Duodenal mucosa (tissue), 2 donors: ENCODE measurements at regions not wholly inside any gene's neighbourhood (a gene's known extent, or its start where the extent isn't known, plus 50 kb on each side); places are given as distances from the start of the nearest gene placed in this dataset.
"Not testable (repeated sequence)": the region's sequence is repeated elsewhere in the genome, so short reads cannot be mapped to it uniquely, and the experiment has no call there.

Experiments
- H3K27ac ChIP-seq: one replicate; pipeline ENCODE4 v1.7.0; 2013; ENCODE audit warnings: low read depth, low read length
- H3K27me3 ChIP-seq, 2 donors: one replicate each; pipeline ENCODE4 v1.7.0; 2013; ENCODE audit warnings: low read length in 2 of 2, control low read depth in 1 of 2; ENCODE audit not compliant: insufficient read depth in 2 of 2, control insufficient read depth in 1 of 2
- H3K36me3 ChIP-seq, 2 donors: one replicate each; pipeline ENCODE4 v1.7.0; 2013; ENCODE audit warnings: low read length in 2 of 2, control low read depth in 1 of 2; ENCODE audit not compliant: insufficient read depth in 2 of 2, control insufficient read depth in 1 of 2
- H3K4me1 ChIP-seq, 2 donors: one replicate each; pipeline ENCODE4 v1.7.0; 2013; ENCODE audit warnings: low read length in 2 of 2, control low read depth in 1 of 2; ENCODE audit not compliant: insufficient read depth in 2 of 2, control insufficient read depth in 1 of 2
- H3K4me3 ChIP-seq, 2 donors: one replicate each; pipeline ENCODE4 v1.7.0; 2013; ENCODE audit warnings: low read length in 2 of 2, low read depth in 1 of 2
- H3K9ac ChIP-seq, 2 donors: one replicate each; pipeline ENCODE4 v1.7.0; 2013; ENCODE audit warnings: low read length in 2 of 2, low read depth in 1 of 2
- H3K9me3 ChIP-seq, 2 donors: one replicate each; pipeline ENCODE4 v1.7.0; 2013; ENCODE audit warnings: low read length in 2 of 2, control low read depth in 1 of 2; ENCODE audit not compliant: control insufficient read depth in 1 of 2

GRCh38 chr2:129402076-129402475 is 577.4 kb upstream of the RAB6C start:
- Histone ChIP-seq H3K36me3 (no peaks in the 10 kb centered on the region), H3K4me3 (no peak overlapping the region), H3K27me3 (no peaks in the 10 kb centered on the region), H3K4me1 (no peaks in the 10 kb centered on the region), H3K9ac (no peak overlapping the region), H3K27ac (no peak overlapping the region), H3K9me3 (no peaks in the 10 kb centered on the region)

DNA sequence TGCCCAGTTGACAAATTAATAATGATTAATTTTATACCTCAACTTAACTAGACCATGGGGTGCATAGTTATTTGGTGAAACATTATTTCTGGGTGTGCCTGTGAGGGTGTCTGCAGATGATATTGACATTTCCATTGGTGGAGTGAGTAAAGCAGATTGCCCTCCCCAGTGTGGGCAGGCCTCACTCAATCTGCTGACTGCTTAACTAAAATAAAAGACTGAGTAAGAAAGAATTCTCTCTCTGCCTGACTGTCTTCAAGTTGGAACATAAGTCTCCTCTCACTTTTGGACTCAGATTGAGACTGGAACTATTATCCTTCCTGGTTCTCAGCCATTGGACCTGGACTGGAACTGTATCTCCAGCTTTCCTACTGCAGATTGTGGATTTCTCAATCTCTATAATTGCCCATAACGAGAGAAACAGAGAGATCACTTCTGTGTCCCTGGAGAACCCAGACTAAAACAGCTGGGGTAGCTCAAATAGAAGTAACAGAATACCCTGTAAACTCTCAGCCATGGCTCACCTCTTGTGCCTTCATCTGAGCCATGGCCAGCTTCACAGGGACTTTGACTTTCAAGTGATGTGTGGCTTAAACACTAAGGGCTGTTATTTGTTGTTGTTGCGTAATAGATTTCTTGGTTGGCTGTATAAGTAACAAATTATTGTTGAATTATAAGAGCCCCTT is 575.3 kb upstream of the RAB6C start:
- no peaks in the 10 kb centered on the region for H3K9me3 ChIP-seq
- H3K27ac ChIP-seq: no peak overlapping the region
- H3K27me3 ChIP-seq: no peaks in the 10 kb centered on the region
- H3K36me3 ChIP-seq: no peaks in the 10 kb centered on the region
- no peak overlapping the region for H3K4me3 ChIP-seq
- H3K9ac ChIP-seq: no peak overlapping the region
- no peaks in the 10 kb centered on the region for H3K4me1 ChIP-seq

DNA sequence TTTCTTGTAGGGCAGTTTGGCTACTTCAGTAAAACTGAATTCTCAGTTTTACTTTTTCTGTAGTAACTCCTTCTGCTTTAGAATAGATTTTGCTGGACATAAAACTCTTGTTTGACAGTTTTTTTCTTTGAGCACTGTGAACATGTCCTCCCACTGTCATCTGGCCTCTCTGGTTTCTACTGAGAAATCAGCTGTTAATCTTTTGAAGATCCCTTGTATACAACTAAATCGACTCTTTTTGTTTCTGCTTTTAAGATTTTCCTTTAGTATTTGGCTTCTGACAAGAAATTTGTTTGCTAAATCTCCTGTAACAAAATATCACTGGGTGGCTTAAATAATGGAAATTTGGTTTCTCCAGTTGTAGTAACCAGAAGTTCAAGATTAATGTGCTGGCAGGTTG is 570.9 kb upstream of the RAB6C start:
- Histone ChIP-seq H3K9ac (no peak overlapping the region), H3K36me3 (no peaks in the 10 kb centered on the region), H3K4me3 (no peak overlapping the region), H3K4me1 (no peaks in the 10 kb centered on the region), H3K27me3 (no peaks in the 10 kb centered on the region), H3K9me3 (no peaks in the 10 kb centered on the region), H3K27ac (no peak overlapping the region)

- not testable (repeated sequence) for H3K36me3 ChIP-seq, H3K4me3 ChIP-seq, H3K9me3 ChIP-seq, H3K4me1 ChIP-seq, H3K27me3 ChIP-seq, H3K27ac ChIP-seq, H3K9ac ChIP-seq
Measured at GRCh38 chr2:129417041-129417440, 562.4 kb upstream of the RAB6C start.

- H3K9ac ChIP-seq: no peak overlapping the region
- H3K9me3 ChIP-seq: peaks cover 0 to 2% of the 10 kb centered on the region in 2 donors
- H3K36me3 ChIP-seq: no peaks in the 10 kb centered on the region
- no peaks in the 10 kb centered on the region for H3K27me3 ChIP-seq
- H3K4me3 ChIP-seq: no peak overlapping the region
- no peak overlapping the region for H3K27ac ChIP-seq
- H3K4me1 ChIP-seq: no peaks in the 10 kb centered on the region
Measured at GRCh38 chr2:129422028-129422427, 557.4 kb upstream of the RAB6C start.

- Histone ChIP-seq H3K9me3 (no peaks in the 10 kb centered on the region), H3K27me3 (no peaks in the 10 kb centered on the region), H3K9ac (no peak overlapping the region), H3K4me1 (no peaks in the 10 kb centered on the region), H3K4me3 (no peak overlapping the region), H3K36me3 (no peaks in the 10 kb centered on the region), H3K27ac (no peak overlapping the region)
Measured at GRCh38 chr2:129428086-129428660, 551.3 kb upstream of the RAB6C start.

DNA sequence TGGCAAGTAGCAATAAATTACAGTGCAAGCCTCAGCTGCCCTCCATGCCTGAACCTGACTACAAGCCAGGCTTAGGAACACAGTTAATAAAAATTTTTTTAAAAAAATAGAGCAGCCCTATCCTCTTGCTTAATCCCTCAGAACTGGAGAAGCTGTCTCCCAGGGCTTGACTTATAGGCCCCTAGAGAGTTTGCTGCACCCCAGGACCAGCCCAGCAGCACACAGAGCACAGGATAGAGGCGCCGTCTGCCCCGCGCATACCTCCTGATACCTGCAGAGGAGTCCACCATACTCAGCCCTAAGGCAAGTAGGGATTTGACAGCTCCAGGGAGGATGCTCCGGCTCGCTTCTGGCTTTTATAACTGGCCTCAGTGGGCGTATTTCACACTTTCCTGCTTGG is 548.6 kb upstream of the RAB6C start:
- H3K9ac ChIP-seq: no peak overlapping the region
- H3K4me3 ChIP-seq: no peak overlapping the region
- H3K27me3 ChIP-seq: no peaks in the 10 kb centered on the region
- H3K27ac ChIP-seq: no peak overlapping the region
- no peaks in the 10 kb centered on the region for H3K9me3 ChIP-seq
- H3K36me3 ChIP-seq: no peaks in the 10 kb centered on the region
- H3K4me1 ChIP-seq: no peaks in the 10 kb centered on the region

DNA sequence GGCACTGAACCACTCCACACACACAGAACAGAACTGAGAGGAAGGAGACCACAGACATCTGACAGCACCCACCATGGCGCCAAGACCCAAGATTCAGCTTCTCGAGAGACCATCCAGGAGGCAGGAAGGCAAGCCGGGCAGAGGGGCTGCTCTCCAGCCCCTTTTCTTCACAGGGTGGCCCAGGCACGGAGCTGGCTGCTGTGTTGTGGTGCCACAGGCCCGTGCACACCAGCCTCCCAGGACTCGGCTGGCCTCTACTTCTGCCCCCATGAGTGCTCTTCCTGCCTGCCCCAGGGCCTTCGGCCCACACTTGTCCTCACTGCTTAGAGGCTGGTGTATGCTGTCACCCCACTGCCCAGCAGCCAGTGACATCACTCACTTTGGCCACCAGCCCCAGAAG is 547.6 kb upstream of the RAB6C start:
- Histone ChIP-seq H3K9me3 (no peaks in the 10 kb centered on the region), H3K4me1 (no peaks in the 10 kb centered on the region), H3K27me3 (no peaks in the 10 kb centered on the region), H3K36me3 (no peaks in the 10 kb centered on the region), H3K27ac (no peak overlapping the region), H3K4me3 (no peak overlapping the region), H3K9ac (no peak overlapping the region)

DNA sequence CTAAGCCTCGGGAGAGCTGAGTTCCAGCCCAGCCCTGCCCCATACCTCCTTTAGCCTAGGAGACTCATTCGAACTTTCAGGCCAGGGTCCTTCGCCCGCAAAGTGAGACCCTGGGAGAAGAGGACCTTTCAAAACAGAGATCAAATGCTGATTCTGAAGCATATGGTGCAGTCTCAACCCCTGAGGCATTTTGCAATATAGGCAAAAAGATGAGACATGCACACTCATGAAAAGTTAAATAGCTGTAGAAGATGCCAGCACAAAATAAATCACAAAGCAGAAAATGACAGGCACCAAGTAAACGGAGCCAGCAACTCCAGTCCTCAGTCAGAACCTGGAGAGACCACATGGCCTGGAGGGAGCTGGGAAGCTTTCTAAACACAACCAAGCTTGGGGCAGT is 542.7 kb upstream of the RAB6C start:
- H3K36me3 ChIP-seq: no peaks in the 10 kb centered on the region
- H3K4me3 ChIP-seq: no peak overlapping the region
- H3K9me3 ChIP-seq: no peaks in the 10 kb centered on the region
- H3K9ac ChIP-seq: no peak overlapping the region
- H3K4me1 ChIP-seq: no peaks in the 10 kb centered on the region
- no peaks in the 10 kb centered on the region for H3K27me3 ChIP-seq
- no peak overlapping the region for H3K27ac ChIP-seq

- Histone ChIP-seq H3K9me3 (no peaks in the 10 kb centered on the region), H3K4me1 (no peaks in the 10 kb centered on the region), H3K27ac (no peak overlapping the region), H3K4me3 (no peak overlapping the region), H3K27me3 (no peaks in the 10 kb centered on the region), H3K9ac (no peak overlapping the region), H3K36me3 (no peaks in the 10 kb centered on the region)
Measured at GRCh38 chr2:129437725-129438124, 541.7 kb upstream of the RAB6C start.
